ENCODE measurements at regions not wholly inside any gene's neighbourhood (a gene's known extent, or its start where the extent isn't known, plus 50 kb on each side); places are given as distances from the start of the nearest gene placed in this dataset.

GRCh38 chr15:96031426-96032110, 298.9 kb upstream of the NR2F2 start:
- Histone ChIP-seq H4K20me1 (ENCODE audit: insufficient read depth) (no peaks in the 10 kb centered on the region), H3K9me2 (ENCODE audit: insufficient read depth) (no peaks in the 10 kb centered on the region), H3K27ac (no peak overlapping the region), H3K79me2 (ENCODE audit: insufficient read depth) (no peaks in the 10 kb centered on the region), H2AFZ (no peak overlapping the region), H3K36me3 (ENCODE audit: low read depth) (no peaks in the 10 kb centered on the region), H3K4me1 (ENCODE audit: insufficient read depth) (no peaks in the 10 kb centered on the region), H3K4me3 (no peak overlapping the region), H3K27me3 (replicated peaks; ENCODE audit: insufficient read depth) (no peaks in the 10 kb centered on the region), H3F3A (ENCODE audit: insufficient read depth) (no peaks in the 10 kb centered on the region), H3K9me3 (ENCODE audit: low read depth) (no peaks in the 10 kb centered on the region), H3K9ac (no peak overlapping the region), H3K4me2 (ENCODE audit: unreplicated experiment) (no peak overlapping the region)
- in situ Hi-C loops (cut with MboI) = no loop called here
- TF ChIP-seq EZH2phosphoT487 (IDR thresholded peaks at IDR 0.05; ENCODE audit: insufficient read depth, low read depth) (no peak), EZH2 (IDR thresholded peaks at IDR 0.05; ENCODE audit: insufficient read depth, poor library complexity, severe bottlenecking) (no peak)
- no peak for DNase-seq
- 78 to 83% methylated on average over 5 of the region's 5 CpGs for WGBS, 2 experiments (ENCODE audit: low coverage in 1 of 2, low lambda C conversion rate in 2 of 2, missing lambda C conversion rate in 2 of 2)

- WGBS, 2 experiments (ENCODE audit: low coverage in 1 of 2, low lambda C conversion rate in 2 of 2, missing lambda C conversion rate in 2 of 2) = 76% methylated on average over 4 of the region's 4 CpGs
- no peak overlapping the region for H2AFZ ChIP-seq
- no peak overlapping the region for H3K27ac ChIP-seq
- H3K27me3 ChIP-seq (replicated peaks; ENCODE audit: insufficient read depth) = no peaks in the 10 kb centered on the region
- no peak overlapping the region for H3K9ac ChIP-seq
- no peaks in the 10 kb centered on the region for H3F3A ChIP-seq (ENCODE audit: insufficient read depth)
- DNase-seq = no peak
- no peak overlapping the region for H3K4me2 ChIP-seq (ENCODE audit: unreplicated experiment)
- H3K9me3 ChIP-seq (ENCODE audit: low read depth) = no peaks in the 10 kb centered on the region
- H3K9me2 ChIP-seq (ENCODE audit: insufficient read depth) = no peaks in the 10 kb centered on the region
- no peaks in the 10 kb centered on the region; the same call in 1 of the 2 replicates for H3K4me1 ChIP-seq (ENCODE audit: insufficient read depth)
- H3K36me3 ChIP-seq (ENCODE audit: low read depth) = no peaks in the 10 kb centered on the region
- no peak overlapping the region for H3K4me3 ChIP-seq
- in situ Hi-C loops (cut with MboI) = no loop called here
- no peaks in the 10 kb centered on the region for H4K20me1 ChIP-seq (ENCODE audit: insufficient read depth)
- TF ChIP-seq EZH2 (IDR thresholded peaks at IDR 0.05; ENCODE audit: insufficient read depth, poor library complexity, severe bottlenecking) = no peak
- no peak for TF ChIP-seq EZH2phosphoT487 (IDR thresholded peaks at IDR 0.05; ENCODE audit: insufficient read depth, low read depth)
- H3K79me2 ChIP-seq (ENCODE audit: insufficient read depth) = no peaks in the 10 kb centered on the region
Observed at GRCh38 chr15:96035091-96035490, 295.4 kb upstream of the NR2F2 start.

- Histone ChIP-seq H3K79me2 (ENCODE audit: insufficient read depth) (no peaks in the 10 kb centered on the region), H2AFZ (no peak overlapping the region), H3K9me2 (ENCODE audit: insufficient read depth) (no peaks in the 10 kb centered on the region), H3F3A (ENCODE audit: insufficient read depth) (no peaks in the 10 kb centered on the region), H3K27me3 (replicated peaks; ENCODE audit: insufficient read depth) (no peaks in the 10 kb centered on the region), H4K20me1 (ENCODE audit: insufficient read depth) (no peaks in the 10 kb centered on the region), H3K4me1 (ENCODE audit: insufficient read depth) (no peaks in the 10 kb centered on the region; the same call in 1 of the 2 replicates), H3K36me3 (ENCODE audit: low read depth) (no peaks in the 10 kb centered on the region), H3K4me3 (no peak overlapping the region), H3K4me2 (ENCODE audit: unreplicated experiment) (no peak overlapping the region), H3K9me3 (ENCODE audit: low read depth) (no peaks in the 10 kb centered on the region), H3K27ac (no peak overlapping the region), H3K9ac (no peak overlapping the region)
- no peak for TF ChIP-seq EZH2 (IDR thresholded peaks at IDR 0.05; ENCODE audit: insufficient read depth, poor library complexity, severe bottlenecking)
- in situ Hi-C loops (cut with MboI) = no loop called here
- DNase-seq = no peak
- 42 to 50% methylated on average over 5 of the region's 5 CpGs for WGBS, 2 experiments (ENCODE audit: low coverage in 1 of 2, low lambda C conversion rate in 2 of 2, missing lambda C conversion rate in 2 of 2)
Observed at GRCh38 chr15:96035635-96036034, 294.9 kb upstream of the NR2F2 start.

GRCh38 chr15:96037584-96037983, 292.9 kb upstream of the NR2F2 start:
- H4K20me1 ChIP-seq (ENCODE audit: insufficient read depth) = no peaks in the 10 kb centered on the region
- H3K4me3 ChIP-seq = no peak overlapping the region
- H3K27me3 ChIP-seq (replicated peaks; ENCODE audit: insufficient read depth) = no peaks in the 10 kb centered on the region
- H3K27ac ChIP-seq = no peak overlapping the region
- in situ Hi-C loops (cut with MboI) = no loop called here
- no peaks in the 10 kb centered on the region for H3K36me3 ChIP-seq (ENCODE audit: low read depth)
- H3K9me3 ChIP-seq (ENCODE audit: low read depth) = no peaks in the 10 kb centered on the region
- H3K9me2 ChIP-seq (ENCODE audit: insufficient read depth) = no peaks in the 10 kb centered on the region
- no peak overlapping the region for H3K9ac ChIP-seq
- WGBS, 2 experiments (ENCODE audit: low coverage in 1 of 2, low lambda C conversion rate in 2 of 2, missing lambda C conversion rate in 2 of 2) = 96 to 98% methylated on average over 4 of the region's 4 CpGs
- H3K4me2 ChIP-seq (ENCODE audit: unreplicated experiment) = no peak overlapping the region
- no peaks in the 10 kb centered on the region; the same call in 1 of the 2 replicates for H3K4me1 ChIP-seq (ENCODE audit: insufficient read depth)
- TF ChIP-seq EZH2phosphoT487 (IDR thresholded peaks at IDR 0.05; ENCODE audit: insufficient read depth, low read depth) = no peak
- TF ChIP-seq EZH2 (IDR thresholded peaks at IDR 0.05; ENCODE audit: insufficient read depth, poor library complexity, severe bottlenecking) = no peak
- no peaks in the 10 kb centered on the region for H3F3A ChIP-seq (ENCODE audit: insufficient read depth)
- no peaks in the 10 kb centered on the region for H3K79me2 ChIP-seq (ENCODE audit: insufficient read depth)
- DNase-seq = no peak
- no peak overlapping the region for H2AFZ ChIP-seq

Data from GM23248 (cell line).